NCI-H128 (cell line): ENCODE measurements at regions not wholly inside any gene's neighbourhood (a gene's known extent, or its start where the extent isn't known, plus 50 kb on each side); places are given as distances from the start of the nearest gene placed in this dataset.
"Not testable (repeated sequence)": the region's sequence is repeated elsewhere in the genome, so short reads cannot be mapped to it uniquely, and the experiment has no call there.

Source experiments
- DNase-seq: peaks from one replicate; lab custom pipeline; 2025; ENCODE audit not compliant: unreplicated experiment; lab: John Stamatoyannopoulos, UW

DNA sequence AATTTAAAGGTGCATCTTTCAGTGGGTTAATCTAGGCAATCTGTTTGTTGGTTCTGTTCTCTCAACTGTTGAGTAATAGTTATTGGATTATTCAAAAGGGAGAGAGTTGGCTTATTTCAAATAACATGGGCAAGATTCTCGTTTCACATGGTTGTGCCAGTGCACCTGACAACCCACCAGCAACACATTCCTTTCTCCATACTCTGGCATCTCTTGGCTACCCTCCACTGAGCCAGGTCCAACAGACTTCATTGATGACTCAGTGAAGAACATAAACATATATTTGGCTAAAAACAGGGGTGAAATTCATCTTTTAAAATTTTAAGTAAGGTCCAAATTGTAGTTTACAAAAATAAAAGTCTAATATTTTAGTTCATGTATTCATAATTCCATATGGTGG is 967.2 kb downstream of the RPA4 start:
- DNase-seq: no peak

DNA sequence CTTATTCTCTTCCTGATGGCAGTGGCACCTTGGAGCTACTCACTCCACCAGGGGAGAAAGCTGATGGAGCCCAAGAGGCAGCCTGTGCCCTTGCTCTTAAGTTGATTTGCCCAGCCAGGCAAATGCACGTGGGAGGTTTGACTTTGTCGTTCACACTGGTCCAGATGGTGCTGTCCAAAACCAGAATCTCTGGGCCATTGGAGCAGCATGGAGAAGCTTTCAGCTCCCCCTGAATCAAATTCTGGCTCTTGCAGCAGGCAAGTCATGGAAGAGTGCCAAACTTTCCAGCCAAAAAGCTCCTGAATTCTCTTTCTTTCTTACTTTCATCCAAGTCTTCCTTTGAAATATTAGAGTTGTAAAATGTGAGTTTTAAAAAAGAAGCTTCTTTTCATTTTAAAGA is 970.4 kb downstream of the RPA4 start:
- no peak for DNase-seq

DNA sequence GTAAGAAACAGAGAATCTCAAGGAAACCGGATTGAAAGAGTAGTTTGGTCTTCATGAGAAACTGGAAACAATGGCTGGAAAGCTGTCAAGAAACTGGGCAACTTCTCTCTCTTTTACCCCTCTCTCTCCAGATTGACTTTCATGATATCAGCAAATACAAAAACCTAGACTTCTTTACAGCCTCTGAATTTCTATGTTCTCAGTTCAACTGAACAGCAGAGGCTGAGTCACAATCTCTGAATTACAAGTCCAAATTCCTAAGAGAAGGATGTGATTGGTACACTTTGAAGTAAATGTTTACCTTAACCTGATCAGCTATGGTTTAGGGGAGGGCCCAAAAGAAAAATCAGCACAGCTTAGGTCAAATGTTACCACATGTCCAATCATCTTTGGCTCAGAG is 974.9 kb downstream of the RPA4 start:
- no peak for DNase-seq

DNA sequence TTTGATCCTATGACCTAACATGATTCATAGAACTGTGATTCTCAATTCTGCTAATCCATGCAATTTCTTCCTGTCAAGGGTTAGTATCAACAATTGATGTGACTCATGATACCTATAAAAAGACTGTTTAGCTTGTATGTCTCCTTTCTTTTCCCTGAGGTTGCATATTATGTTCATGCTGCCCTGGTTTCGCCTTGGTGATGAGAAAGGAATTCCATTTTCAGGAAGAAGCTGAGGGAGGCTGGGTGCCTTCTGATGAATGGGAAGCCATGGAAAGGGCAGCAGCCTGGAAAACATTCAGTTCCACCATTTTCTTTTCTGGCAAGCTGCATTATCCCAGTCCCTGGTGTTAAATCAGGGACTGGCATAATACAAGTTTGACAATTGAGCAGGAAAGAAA is 976.5 kb downstream of the RPA4 start:
- no peak for DNase-seq

DNA sequence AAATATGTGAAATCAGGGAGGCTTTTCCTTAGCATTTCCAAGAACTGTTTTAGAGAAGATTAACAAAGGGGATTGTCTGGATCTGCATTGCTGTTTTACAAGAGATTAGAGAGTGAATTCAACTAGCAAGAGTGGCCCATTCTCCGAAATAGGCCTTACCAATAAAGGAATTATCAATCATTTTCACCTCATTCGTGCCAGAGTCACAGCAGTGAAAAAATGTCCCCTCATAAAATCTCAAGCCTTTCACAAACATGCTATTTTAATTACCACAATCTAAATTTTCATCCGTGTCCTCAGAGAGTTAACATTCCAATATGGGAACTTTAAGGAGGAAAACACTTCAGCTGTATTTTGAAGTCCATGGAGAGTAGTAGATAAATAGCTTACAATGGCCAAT is 979.6 kb downstream of the RPA4 start:
- DNase-seq: no peak

DNA sequence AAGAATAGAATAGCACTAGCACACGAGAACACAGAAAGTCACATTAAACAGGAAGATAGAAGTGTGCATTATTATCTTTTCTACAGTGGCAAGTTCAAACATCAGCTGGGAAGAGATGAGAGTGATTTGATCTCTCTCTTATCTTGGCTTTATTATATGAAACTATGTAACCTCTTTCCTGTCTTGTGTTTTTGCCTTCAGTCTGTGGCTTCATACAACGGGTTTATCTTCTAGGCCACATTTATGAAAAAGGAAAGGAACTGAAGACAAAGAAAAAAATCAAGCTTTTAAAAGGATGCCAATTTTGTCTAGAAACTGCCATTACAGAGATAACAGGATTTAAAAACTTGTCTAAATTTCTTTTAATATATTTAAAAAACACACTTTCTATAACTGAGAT is 983.6 kb downstream of the RPA4 start:
- no peak for DNase-seq

DNA sequence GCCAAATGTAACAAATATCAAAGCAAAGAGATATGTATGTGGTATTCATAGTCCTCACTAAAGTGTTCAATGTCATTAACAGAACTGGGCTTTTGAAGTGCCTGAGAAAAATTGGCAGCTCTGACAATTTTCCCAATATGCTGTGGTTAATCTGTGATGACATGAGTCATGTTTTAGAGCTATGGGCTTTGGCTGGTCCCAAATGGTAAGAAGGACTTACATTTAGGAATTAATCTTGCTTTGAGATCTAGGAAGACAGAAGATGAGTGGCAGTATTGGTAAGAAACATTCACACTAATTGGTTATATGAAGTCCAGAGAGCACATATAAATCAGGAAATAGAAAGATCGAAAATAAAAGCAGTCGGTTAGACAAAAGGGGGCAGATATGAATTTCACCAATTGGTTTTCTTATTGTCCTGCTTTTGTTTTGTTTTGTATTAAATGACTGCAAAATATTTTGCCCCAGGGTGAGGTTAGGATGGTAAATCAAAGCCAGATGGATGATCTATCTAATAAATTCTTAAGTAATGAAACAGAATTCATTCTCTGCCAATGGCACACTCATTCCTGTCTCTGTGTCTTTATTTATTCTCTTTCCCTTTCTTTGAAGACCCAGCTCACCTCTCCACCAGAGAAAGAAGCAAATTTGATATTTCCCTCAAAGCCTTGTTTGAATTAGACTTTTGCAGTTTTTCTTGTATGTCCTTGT is 993.1 kb downstream of the RPA4 start:
- DNase-seq: no peak

DNA sequence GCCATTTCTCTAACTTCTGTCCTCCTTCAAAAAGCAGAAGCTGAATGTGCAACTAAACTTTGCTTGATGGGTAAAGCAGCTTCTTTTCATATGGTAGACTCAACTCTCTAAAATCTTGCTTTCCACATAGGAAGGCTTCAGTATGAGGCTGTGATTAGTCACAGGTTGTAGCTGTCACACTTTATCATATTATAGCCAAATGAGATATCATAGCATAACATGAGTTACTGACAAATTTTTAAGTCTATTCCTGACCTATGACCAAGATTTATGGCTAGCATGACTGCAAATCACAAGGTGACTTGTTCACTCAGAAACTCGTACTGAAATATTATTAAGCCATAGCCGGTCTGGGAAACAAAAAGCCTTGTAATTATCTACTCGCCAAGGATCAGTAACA is 998.6 kb downstream of the RPA4 start:
- no peak for DNase-seq

DNA sequence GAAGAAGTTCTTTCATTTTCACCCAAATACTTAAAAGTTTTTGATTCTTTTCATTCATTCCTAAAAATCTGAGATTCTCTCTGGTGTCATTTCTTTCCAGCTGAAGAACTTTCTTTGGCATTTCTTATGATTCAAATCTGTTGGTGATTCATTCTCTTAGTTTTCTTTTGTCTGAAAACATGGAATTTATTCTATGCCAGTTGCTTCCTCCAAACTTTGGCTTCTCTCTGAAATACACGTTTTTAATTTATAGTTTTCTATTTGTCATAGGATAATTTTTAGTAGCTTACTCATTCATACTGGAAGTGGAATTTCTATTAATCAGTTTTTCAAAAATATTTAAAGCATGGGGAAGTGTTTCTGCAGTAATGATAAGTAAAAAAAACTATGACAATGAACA is 1012.0 kb downstream of the RPA4 start:
- DNase-seq: no peak

DNA sequence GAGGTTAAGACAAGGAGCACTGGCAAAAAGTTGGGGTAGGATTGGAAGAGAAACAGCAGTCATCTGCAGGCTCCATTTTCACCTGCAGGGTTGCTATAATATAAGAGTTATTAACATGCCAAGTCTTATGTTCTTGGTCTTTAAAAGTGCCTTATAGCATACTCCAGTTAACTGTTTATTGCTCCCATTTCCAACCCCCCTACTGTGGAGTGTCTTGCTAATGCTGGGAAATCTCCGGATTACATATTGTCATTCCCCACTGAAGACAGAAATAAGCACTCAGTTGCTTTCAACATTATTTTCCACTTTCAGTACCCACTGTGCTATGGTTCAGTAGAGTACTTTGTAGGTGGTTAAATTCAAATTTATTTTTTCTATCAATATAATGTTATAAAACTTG is 1014.3 kb downstream of the RPA4 start:
- DNase-seq: no peak

DNA sequence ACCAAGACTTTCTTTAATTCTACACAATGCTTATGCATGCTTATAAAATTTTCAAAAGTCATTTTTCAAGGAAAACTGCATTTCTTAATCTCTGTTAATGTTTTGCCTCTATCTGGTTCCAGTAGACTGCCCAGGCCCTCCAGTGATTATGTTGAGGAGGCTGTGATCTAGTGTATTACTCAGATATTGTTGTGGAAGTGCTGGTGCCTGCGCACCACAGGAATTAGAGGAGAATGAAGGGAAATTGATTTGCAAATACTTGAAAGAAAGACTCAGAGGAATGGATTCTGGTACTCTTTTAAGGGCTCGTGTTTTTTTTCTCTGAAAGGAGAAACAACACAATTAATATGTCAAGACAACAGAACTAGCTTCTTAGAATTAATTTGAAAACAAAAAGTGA is 1015.1 kb downstream of the RPA4 start:
- no peak for DNase-seq

DNA sequence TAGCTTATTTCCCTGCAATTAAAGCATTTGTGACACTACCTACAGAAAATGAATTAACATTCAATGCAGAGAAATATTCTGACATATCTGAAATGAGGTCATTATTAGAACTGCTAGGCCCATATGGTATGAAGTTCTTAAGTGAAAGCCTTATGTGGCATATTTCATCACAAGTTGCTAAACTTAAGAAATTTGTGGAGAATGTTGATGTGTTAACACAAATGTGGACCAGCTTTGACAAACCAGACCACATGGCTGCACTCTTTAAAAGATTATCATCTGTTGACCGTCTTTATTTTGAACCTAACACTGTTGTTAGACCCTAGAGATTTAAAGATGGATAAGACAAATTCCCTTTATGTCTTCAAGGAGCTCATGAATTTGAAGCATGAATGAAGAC is 1024.1 kb downstream of the RPA4 start:
- DNase-seq: no peak

DNA sequence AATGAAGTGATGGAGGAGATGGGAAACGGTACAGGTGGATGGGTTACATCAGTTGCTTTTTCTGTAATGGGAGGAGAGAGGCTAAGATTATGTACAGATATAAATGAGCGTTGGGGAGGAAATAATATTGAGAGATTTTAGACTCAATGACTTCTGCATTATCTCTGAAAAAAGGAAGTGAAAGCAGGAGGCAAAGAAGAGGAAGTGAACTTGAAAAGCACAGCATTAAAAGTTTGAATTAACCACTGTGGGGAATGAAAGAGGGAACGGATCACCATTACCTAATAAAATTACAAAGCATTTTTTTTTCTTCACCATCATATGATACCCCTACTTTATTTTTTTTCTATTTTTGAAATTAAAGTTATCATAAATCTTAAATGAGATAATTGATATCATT is 1025.5 kb downstream of the RPA4 start:
- no peak for DNase-seq

DNA sequence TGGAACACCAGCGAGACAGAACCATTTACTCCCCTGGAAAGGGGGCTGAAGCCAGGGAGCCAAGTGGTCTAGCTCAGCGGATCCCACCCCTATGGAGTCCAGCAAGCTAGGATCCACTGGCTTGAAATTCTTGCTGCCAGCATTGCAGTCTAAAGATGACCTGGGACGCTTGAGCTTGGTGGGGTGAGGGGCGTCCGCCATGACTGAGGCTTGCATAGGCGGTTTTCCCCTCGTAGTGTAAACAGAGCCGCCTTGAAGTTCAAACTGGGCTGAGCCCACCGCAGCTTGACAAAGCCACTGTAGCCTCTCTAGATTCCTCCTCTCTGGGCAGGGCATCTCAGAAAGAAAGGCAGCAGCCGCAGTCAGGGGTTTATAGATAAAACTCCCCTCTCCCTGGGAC is 1031.7 kb downstream of the RPA4 start:
- DNase-seq: not testable (repeated sequence)

DNA sequence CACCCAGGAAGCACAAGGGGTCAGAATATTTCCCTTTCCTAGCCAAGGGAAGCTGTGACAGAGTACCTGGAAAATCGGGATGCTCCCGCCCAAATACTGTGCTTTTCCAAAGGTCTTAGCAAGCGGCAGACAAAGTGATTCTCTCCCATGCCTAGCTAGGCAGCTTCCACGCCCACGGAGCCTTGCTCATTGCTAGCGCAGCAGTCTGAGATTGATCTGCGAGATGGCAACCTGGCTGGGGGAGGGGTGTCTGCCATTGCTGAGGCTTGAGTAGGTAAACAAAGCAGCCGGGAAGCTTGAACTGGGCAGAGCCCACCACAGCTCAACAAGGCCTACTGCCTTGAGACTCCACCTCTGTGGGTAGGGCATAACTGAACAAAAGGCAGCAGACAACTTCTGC is 1037.5 kb downstream of the RPA4 start:
- DNase-seq: not testable (repeated sequence)

DNA sequence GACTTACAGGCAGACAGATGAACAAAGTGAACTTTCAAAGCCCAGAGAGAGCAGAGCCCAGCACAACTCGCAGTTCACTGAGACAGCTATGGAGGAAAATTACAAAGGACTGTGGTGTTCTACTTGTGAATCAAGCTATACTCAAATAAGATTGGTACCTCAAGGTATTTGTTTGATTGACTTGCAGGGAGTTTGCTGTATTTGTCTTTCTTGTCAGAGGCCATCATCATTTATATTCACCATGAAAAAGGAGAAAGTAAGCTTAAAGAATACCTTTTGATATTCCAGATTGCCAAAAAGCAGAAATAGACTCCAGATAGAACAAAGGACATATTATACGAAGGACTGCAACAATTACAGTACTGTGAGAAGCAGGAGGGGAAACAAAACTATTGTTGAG is 1047.9 kb downstream of the RPA4 start:
- no peak for DNase-seq

DNA sequence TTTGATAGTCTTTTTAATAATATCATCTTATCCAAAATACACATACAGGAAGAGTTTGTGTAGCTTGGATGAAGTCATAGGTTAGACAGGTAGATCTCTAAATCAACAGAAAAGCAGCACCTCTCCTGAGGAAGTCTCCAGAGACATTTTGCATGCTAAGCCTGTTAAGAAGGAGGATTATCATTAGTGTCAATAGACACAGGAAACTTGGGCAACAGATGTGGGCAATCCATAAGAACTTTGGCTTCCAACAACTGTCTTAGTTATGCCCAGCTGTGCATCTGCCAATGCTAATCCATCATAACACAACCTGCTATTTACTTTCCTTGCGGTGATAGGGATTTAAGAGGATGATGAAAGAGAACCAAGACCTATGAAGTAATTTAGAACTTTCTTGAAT is 1052.6 kb downstream of the RPA4 start:
- no peak for DNase-seq

DNA sequence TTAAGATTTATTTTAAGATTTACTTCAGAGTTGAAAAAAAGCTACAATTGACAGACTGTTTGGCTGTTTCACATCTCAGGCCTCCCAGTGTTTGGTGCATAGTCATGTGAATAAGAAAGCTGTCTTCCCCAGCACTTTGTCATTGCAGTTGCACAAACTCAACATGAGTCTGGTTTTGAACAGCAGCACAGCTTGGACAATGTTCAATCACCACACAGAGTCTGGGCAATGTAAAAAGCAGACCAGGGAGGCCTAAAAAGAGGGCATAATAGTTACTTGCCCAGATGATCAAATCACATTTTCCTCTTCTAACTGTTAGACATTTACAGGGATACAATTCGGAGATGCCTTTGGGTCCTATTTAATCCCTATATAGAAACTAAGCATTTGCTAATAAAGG is 1055.0 kb downstream of the RPA4 start:
- no peak for DNase-seq

DNA sequence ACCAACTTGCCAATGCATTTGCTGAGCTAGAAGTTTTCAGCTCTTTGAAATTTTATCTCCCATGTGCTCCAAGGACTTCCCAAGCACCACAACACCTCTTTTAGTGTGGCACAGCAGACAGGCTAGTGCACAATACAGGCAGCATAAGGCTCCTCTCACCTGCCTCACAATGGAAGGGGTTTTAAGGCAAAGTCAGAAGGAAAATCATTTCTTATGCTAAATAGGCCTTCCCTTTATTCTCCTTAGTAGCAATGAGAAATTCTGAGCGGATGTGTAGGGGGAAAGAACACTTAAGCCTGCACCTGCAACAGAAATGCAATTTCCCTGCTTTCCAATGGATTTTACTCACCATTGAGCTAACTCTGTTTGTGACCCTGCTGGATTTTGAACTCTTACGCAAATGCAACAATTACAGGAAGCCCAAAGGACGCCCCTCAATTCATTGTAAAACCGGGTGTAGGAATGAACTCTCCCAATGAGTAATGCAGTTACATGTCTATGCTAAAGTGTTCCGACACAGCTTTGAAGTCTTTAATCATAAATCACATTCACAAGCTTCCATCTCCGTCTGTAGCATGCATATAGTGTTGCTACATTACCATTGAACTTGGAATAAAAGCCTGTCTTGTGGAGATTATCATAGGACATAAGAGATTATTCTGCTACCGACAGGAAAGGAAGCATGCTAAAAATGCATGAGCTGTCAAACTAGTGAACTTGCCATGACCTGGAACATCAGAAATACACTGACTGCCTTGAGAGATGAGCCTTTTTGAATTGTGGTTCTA is 1084.9 kb downstream of the RPA4 start:
- DNase-seq: no peak

DNA sequence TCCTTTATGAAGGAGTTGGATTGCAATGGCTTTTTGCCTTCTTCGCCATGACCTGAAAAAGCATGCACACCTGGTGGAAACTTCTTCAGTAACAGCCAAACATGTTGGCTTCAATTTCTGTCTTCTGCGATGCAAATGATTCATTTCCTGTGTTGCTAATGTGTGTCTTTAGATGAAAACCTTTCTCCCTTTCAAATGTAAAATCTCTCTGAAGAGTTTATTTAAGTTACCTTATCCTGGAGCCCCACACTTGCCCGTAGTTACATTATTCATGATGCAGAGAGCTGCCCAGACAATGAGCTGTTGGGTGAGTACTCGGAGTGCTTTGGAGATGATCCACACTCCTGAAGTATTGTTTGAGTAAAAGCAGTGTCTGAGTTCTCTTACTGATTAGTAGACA is 1100.9 kb downstream of the RPA4 start:
- DNase-seq: no peak

DNA sequence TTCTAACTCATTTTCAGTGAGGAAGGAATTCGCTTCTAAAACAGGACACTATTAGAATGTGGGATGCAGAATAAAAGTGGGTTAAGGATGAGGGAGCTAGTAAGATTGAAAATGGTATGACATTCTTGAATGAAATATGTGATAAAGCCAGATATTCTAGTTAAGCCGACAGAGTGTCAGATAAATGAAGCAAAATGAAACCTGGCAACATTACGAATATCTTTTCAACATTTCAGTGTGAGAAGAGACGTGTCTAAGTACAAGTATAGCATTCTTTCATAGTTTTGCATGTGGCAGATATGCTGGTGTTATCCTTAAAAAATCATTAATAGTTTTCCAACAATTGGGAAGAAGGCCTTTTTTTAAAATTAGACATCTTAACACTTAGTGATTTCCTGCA is 1101.4 kb downstream of the RPA4 start:
- no peak for DNase-seq

DNA sequence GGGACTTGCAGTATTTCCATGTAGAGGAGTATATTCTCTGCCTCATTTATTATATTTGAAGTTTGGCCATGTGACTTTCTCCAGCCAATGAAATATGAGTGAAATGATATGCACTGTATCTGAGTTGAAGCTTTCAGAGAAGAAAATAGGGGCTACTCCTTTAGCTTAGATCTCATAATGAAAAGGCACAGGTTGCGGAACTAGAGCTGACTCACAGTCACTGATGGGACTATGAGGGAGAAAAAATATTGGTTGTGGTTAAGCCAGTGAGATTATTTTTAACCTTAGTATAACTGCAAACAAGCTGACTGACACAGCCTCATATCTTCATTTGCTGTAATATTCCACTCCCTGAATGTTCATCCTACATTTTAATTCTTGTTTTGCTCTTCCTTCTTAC is 1104.3 kb downstream of the RPA4 start:
- no peak for DNase-seq

DNA sequence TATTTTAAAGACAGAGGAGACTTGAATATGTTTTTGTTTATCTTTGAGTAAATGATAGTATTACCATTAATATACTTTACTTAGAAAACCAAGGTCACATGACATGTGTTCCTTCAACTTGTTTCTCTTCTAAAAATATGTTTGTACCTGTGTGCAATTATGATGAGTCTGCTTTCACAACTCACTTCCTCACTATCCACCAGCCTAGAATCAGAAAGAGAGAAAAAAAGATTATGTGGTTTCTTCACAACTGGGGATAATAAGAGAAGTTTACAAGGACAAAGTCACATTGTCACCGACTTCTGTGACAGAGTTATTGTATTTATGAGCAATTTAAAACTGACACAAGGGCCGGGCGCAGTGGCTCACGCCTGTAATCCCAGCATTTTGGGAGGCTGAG is 1112.1 kb downstream of the RPA4 start:
- no peak for DNase-seq
